HEK293T (cell line): ENCODE measurements at regions not wholly inside any gene's neighbourhood (a gene's known extent, or its start where the extent isn't known, plus 50 kb on each side); places are given as distances from the start of the nearest gene placed in this dataset.

Experiments used
- ELF4 ChIP-seq: fragments of 450-650 bp; IDR thresholded peaks from 2 replicates; pipeline ENCODE4 v1.6.1; 2017; ENCODE audit warnings: antibody characterized with exemption
- FOXK2 ChIP-seq: fragments of 450-650 bp; IDR thresholded peaks from 2 replicates; pipeline ENCODE4 v1.6.1; 2016; ENCODE audit warnings: mild to moderate bottlenecking
- FOXM1 ChIP-seq: fragments of 450-650 bp; IDR thresholded peaks from 2 replicates; pipeline ENCODE4 v1.6.1; 2017; ENCODE audit warnings: mild to moderate bottlenecking, borderline replicate concordance
- HDGF ChIP-seq: fragments of 450-650 bp; IDR thresholded peaks from 2 replicates; pipeline ENCODE4 v1.6.1; 2017; ENCODE audit warnings: antibody characterized with exemption, borderline replicate concordance
- NFRKB ChIP-seq: fragments of 450-650 bp; IDR thresholded peaks from 2 replicates; pipeline ENCODE4 v1.6.1; 2016; ENCODE audit warnings: mild to moderate bottlenecking, moderate library complexity
- TARDBP ChIP-seq: fragments of 450-650 bp; IDR thresholded peaks from 2 replicates; pipeline ENCODE4 v1.6.1; 2016

GRCh38 chr14:87045246-87045645, 947.7 kb downstream of the GALC start:
- TF ChIP-seq FOXM1 = no peak
- TF ChIP-seq ELF4 = no peak
- no peak for TF ChIP-seq NFRKB
- no peak for TF ChIP-seq FOXK2
- TF ChIP-seq HDGF = no peak
- no peak for TF ChIP-seq TARDBP
